Tibial nerve (tissue), 3 donors: ENCODE measurements at regions not wholly inside any gene's neighbourhood (a gene's known extent, or its start where the extent isn't known, plus 50 kb on each side); places are given as distances from the start of the nearest gene placed in this dataset.

ENCODE experiments used
- CTCF ChIP-seq, 5 experiments: fragments of 200-600 bp in 3 of 5; fragments of 450-650 bp in 2 of 5; sonication (generic) in 3 of 5; IDR thresholded peaks; one replicate each; pipeline ENCODE4 v1.5.1; 2016 to 2019; ENCODE audit warnings: antibody characterized with exemption in 5 of 5, mild to moderate bottlenecking in 3 of 5, moderate library complexity in 2 of 5
- POLR2A ChIP-seq, 2 donors: fragments of 450-650 bp; IDR thresholded peaks; one replicate each; pipeline ENCODE4 v1.6.1; 2017; ENCODE audit warnings: antibody characterized with exemption in 2 of 2, mild to moderate bottlenecking in 2 of 2, moderate library complexity in 2 of 2

DNA sequence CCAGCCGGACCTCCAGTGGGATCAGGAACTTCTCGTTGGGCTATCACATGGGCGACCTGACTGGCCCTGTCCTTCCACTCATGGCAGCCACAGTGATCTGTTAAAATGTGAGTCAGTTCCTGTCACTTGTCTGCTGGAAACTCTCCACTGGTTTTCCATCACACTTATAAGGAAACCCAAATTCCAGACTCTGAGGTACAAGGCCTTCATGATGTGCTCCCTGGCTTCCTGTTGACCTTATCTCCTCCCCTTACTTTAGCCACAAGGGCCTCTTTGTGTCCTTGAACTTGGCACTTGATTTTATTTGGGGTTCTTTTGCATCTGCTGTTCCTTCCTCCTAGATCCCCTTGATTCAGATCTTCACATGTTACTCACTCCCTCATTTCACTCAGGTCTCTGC lies 96.8 kb downstream of the TENT5C start:
- no peak for TF ChIP-seq POLR2A (IDR thresholded peaks at IDR 0.05)
- no peak for TF ChIP-seq CTCF (IDR thresholded peaks at IDR 0.05)
